ENCODE measurements at regions not wholly inside any gene's neighbourhood (a gene's known extent, or its start where the extent isn't known, plus 50 kb on each side); places are given as distances from the start of the nearest gene placed in this dataset.

DNA sequence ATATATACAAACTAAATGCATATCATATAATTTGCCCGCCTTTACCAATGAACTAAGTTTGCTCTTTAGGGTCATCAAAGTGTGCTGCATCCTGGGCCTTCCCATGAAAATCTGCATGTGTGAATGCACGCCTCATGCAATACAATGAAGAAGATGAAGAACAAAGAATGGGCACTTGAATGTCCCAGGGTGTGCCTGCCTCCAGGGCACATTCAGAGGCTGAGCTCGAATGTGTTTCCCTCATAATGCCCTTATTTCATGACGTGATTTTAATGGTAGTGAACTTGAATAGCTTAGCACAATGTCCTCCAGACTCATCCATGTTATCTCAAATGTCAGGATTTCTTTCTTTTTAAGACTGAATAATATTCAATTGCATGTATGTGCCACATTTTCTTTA lies 824.9 kb downstream of the TNS3 start:
- H3K4me3 ChIP-seq (ENCODE audit: low read depth, low read length, poor library complexity, severe bottlenecking) = no peak overlapping the region
- H3K79me2 ChIP-seq (ENCODE audit: insufficient read depth, low read depth, low read length) = no peaks in the 10 kb centered on the region
- H3K4me2 ChIP-seq (ENCODE audit: low read length) = no peak overlapping the region
- H3K9me3 ChIP-seq (ENCODE audit: low read length) = no peaks in the 10 kb centered on the region
- H3K9me2 ChIP-seq (ENCODE audit: insufficient read depth, low read length) = no peaks in the 10 kb centered on the region
- intact Hi-C loops (cut with micrococcal nuclease; ENCODE audit: unreplicated experiment) = no loop called here
- CTCF ChIA-PET (ENCODE audit: unreplicated experiment) = no interaction called here
- H3K27ac ChIP-seq (ENCODE audit: low read depth, low read length, poor library complexity, severe bottlenecking) = no peak overlapping the region
- no TSS peak for BruUV-seq (replicated peaks)
- H2AFZ ChIP-seq (ENCODE audit: low read length) = no peak overlapping the region
- DNase-seq (ENCODE audit: low spot score) = no peak
- H3K4me1 ChIP-seq (ENCODE audit: insufficient read depth, low read length, poor library complexity, severe bottlenecking) = no peaks in the 10 kb centered on the region
- no peaks in the 10 kb centered on the region for H4K20me1 ChIP-seq (ENCODE audit: insufficient read depth, low read length)
- no peaks in the 10 kb centered on the region for H3K36me3 ChIP-seq (ENCODE audit: insufficient read depth, low read length)
- POLR2A ChIA-PET = no interaction called here
- no peak for TF ChIP-seq EZH2phosphoT487 (IDR thresholded peaks at IDR 0.05; ENCODE audit: borderline replicate concordance, low read depth, low read length)
- TF ChIP-seq, protein P1, sequence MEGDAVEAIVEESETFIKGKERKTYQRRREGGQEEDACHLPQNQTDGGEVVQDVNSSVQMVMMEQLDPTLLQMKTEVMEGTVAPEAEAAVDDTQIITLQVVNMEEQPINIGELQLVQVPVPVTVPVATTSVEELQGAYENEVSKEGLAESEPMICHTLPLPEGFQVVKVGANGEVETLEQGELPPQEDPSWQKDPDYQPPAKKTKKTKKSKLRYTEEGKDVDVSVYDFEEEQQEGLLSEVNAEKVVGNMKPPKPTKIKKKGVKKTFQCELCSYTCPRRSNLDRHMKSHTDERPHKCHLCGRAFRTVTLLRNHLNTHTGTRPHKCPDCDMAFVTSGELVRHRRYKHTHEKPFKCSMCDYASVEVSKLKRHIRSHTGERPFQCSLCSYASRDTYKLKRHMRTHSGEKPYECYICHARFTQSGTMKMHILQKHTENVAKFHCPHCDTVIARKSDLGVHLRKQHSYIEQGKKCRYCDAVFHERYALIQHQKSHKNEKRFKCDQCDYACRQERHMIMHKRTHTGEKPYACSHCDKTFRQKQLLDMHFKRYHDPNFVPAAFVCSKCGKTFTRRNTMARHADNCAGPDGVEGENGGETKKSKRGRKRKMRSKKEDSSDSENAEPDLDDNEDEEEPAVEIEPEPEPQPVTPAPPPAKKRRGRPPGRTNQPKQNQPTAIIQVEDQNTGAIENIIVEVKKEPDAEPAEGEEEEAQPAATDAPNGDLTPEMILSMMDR (conservative IDR thresholded peaks at IDR 0.05; ENCODE audit: low read length) = no peak

DNA sequence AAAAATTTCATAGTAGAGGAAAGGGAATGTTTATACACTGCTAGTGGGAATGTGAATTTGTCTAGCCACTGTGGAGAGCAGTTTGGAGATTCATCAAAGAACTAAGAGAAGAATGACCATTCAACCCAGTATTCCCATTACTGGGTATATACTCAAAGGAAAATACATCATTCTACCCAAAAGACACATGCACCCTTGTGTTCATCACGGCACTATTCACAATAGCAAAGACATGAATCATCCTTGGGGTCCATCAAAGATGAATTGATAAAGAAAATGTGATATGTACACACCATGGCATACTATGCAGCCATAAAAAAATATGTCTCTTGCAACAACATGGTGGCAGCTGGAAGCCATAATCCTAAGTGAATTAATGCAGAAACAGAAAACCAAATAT lies 825.7 kb downstream of the TNS3 start:
- Histone ChIP-seq H3K4me3 (ENCODE audit: low read depth, low read length, poor library complexity, severe bottlenecking) (no peak overlapping the region), H3K27ac (ENCODE audit: low read depth, low read length, poor library complexity, severe bottlenecking) (no peak overlapping the region), H3K9me2 (ENCODE audit: insufficient read depth, low read length) (no peaks in the 10 kb centered on the region), H3K4me2 (ENCODE audit: low read length) (no peak overlapping the region), H4K20me1 (ENCODE audit: insufficient read depth, low read length) (no peaks in the 10 kb centered on the region), H3K79me2 (ENCODE audit: insufficient read depth, low read depth, low read length) (no peaks in the 10 kb centered on the region), H3K9me3 (ENCODE audit: low read length) (no peaks in the 10 kb centered on the region), H2AFZ (ENCODE audit: low read length) (no peak overlapping the region), H3K36me3 (ENCODE audit: insufficient read depth, low read length) (no peaks in the 10 kb centered on the region), H3K4me1 (ENCODE audit: insufficient read depth, low read length, poor library complexity, severe bottlenecking) (no peaks in the 10 kb centered on the region)
- intact Hi-C loops (cut with micrococcal nuclease; ENCODE audit: unreplicated experiment) = no loop called here
- TF ChIP-seq EZH2phosphoT487 (IDR thresholded peaks at IDR 0.05; ENCODE audit: borderline replicate concordance, low read depth, low read length) = no peak
- ChIA-PET CTCF (ENCODE audit: unreplicated experiment) (no interaction called here), POLR2A (no interaction called here)
- BruUV-seq (replicated peaks) = no TSS peak
- no peak for DNase-seq (ENCODE audit: low spot score)

DNA sequence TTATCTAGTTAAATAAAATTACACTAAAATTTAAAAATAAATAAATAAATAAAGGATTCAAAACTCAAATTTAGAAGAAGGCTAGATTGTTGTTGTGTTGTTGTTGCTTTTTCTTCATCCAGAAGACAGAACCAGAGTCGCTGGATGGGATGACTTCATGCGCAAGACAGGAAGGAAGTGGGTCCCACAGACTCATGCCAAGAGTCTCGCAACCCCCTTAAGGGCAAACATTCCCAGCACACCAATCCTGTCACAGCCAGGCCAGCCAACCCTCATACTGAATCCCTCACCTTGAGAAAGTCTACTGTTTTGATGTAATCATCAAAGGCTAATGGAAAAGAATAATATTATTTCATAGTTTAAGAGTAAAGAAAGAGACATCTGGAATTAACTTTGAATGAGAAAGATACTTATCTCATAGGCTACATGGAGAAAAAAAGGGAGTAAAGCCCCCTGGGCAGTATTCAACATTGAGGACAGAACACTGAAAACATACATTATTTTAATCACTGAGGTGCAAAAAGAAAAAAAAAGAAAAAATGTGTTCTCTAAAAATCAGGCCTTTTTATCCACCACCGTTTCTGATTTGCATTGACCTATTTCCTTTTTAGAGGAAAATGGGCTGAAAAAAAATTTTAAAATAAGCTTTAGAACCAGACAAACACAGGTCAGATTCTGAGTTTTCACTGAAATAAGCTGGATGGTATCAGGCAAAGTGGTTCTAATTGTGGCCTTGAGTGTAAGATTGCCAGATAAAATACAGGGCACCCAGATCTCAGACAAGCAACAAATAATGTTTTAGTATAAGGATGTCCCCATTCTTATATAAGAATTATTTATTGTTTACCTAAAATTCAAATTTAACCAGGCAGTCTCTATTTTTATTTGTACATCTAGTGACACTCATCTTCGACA lies 826.5 kb downstream of the TNS3 start:
- Histone ChIP-seq H3K4me2 (ENCODE audit: low read length) (no peak overlapping the region), H3K9me3 (ENCODE audit: low read length) (no peaks in the 10 kb centered on the region), H3K4me1 (ENCODE audit: insufficient read depth, low read length, poor library complexity, severe bottlenecking) (no peaks in the 10 kb centered on the region), H3K4me3 (ENCODE audit: low read depth, low read length, poor library complexity, severe bottlenecking) (no peak overlapping the region), H3K79me2 (ENCODE audit: insufficient read depth, low read depth, low read length) (no peaks in the 10 kb centered on the region), H3K27ac (ENCODE audit: low read depth, low read length, poor library complexity, severe bottlenecking) (no peak overlapping the region), H3K36me3 (ENCODE audit: insufficient read depth, low read length) (no peaks in the 10 kb centered on the region), H2AFZ (ENCODE audit: low read length) (no peak overlapping the region), H4K20me1 (ENCODE audit: insufficient read depth, low read length) (no peaks in the 10 kb centered on the region), H3K9me2 (ENCODE audit: insufficient read depth, low read length) (no peaks in the 10 kb centered on the region)
- CTCF ChIA-PET (ENCODE audit: unreplicated experiment) = no interaction called here
- POLR2A ChIA-PET = no interaction called here
- intact Hi-C loops (cut with micrococcal nuclease; ENCODE audit: unreplicated experiment) = no loop called here
- no TSS peak for BruUV-seq (replicated peaks)
- no peak for TF ChIP-seq EZH2phosphoT487 (IDR thresholded peaks at IDR 0.05; ENCODE audit: borderline replicate concordance, low read depth, low read length)
- TF ChIP-seq, protein P1 (conservative IDR thresholded peaks at IDR 0.05; ENCODE audit: low read length) = no peak
- no peak for DNase-seq (ENCODE audit: low spot score)
